SK-N-MC (cell line): ENCODE measurements at regions not wholly inside any gene's neighbourhood (a gene's known extent, or its start where the extent isn't known, plus 50 kb on each side); places are given as distances from the start of the nearest gene placed in this dataset.

Source experiments
- DNase-seq: peaks from one replicate; pipeline ENCODE4 v3.0.0-alpha.2; 2011; ENCODE audit warnings: low read depth, low spot score
- H3K27ac ChIP-seq: fragments of 200-600 bp; sonication (generic); 2 replicates; pipeline ENCODE4 v1.5.1; 2016; ENCODE audit warnings: mixed run types
- H3K36me3 ChIP-seq: fragments of 200-600 bp; sonication (generic); 2 replicates; pipeline ENCODE4 v1.6.1; 2017; ENCODE audit warnings: antibody characterized with exemption, low read length, mixed read lengths; ENCODE audit not compliant: insufficient read depth
- H3K4me3 ChIP-seq: fragments of 200-600 bp; sonication (generic); 2 replicates; pipeline ENCODE4 v1.5.1; 2016
- H3K9ac ChIP-seq: fragments of 200-600 bp; sonication (generic); 2 replicates; pipeline ENCODE4 v1.8.0; 2017; ENCODE audit warnings: mixed run types, mixed read lengths; ENCODE audit not compliant: insufficient read length
- H3K9me3 ChIP-seq: fragments of 200-600 bp; sonication (generic); 2 replicates; pipeline ENCODE4 v1.6.1; 2017; ENCODE audit warnings: low read depth, mild to moderate bottlenecking, antibody characterized with exemption, low read length, moderate library complexity, mixed read lengths
- EZH2 ChIP-seq: fragments of 200-600 bp; sonication (generic); IDR thresholded peaks from one replicate; pipeline ENCODE4 v1.6.1; 2017; ENCODE audit warnings: antibody characterized with exemption
- FOXP2 ChIP-seq: optimal IDR thresholded peaks from 2 replicates; pipeline ENCODE3; 2011; ENCODE audit warnings: mild to moderate bottlenecking, moderate library complexity; ENCODE audit not compliant: insufficient read depth; ENCODE audit errors: extremely low read length, control extremely low read depth
- POLR2AphosphoS5 ChIP-seq: IDR thresholded peaks from 2 replicates; pipeline ENCODE4 v1.6.1; 2012; ENCODE audit warnings: mild to moderate bottlenecking, low read depth, low read length, borderline replicate concordance

DNA sequence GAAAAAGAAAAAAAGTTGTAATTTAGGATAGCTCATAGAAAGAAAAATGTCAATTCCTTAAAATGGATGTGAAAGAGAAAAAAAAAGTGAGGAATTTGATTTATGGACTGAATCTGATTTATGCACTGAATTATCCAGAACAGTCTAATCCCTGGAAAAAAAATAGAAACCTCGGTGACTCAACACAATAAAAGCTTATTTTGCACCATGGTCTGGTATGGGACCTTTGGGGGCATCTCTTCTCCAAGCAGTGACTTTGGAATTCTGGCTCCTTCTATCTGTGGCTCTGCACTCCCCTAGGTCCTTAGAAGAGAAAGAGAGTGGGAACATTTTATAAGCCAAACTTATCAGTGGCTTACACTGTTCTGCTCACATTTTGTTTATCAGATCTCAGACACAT lies 471.7 kb upstream of the B3GALT2 start:
- TF ChIP-seq FOXP2 (no peak), POLR2AphosphoS5 (no peak), EZH2 (no peak)
- Histone ChIP-seq H3K27ac (no peak overlapping the region), H3K36me3 (no peaks in the 10 kb centered on the region), H3K9me3 (no peaks in the 10 kb centered on the region), H3K4me3 (no peak overlapping the region), H3K9ac (no peak overlapping the region)
- DNase-seq, result no peak

DNA sequence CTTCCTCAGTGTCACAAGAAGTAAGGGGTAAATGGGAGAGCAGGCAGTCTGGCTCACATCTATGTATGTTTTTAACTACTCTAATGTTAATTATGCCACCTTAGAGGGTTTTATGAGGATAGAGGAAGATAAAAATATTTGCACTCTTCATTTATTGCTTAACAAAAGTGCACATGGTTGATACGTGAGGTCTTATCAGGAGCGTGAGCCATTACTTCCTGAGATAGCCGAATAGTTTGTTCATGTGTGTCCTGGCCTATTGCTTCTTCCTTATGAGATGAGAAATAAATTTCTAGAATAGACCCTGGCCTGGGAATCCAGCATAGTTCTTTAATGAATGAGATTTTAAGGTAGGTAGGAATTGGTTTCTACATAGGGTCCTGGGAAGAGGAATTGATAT lies 471.1 kb upstream of the B3GALT2 start:
- no peak overlapping the region for H3K9ac ChIP-seq
- no peak for DNase-seq
- H3K9me3 ChIP-seq, result no peaks in the 10 kb centered on the region
- no peaks in the 10 kb centered on the region for H3K36me3 ChIP-seq
- H3K27ac ChIP-seq, result no peak overlapping the region
- H3K4me3 ChIP-seq, result no peak overlapping the region
- TF ChIP-seq EZH2 (no peak), POLR2AphosphoS5 (no peak), FOXP2 (no peak)

DNA sequence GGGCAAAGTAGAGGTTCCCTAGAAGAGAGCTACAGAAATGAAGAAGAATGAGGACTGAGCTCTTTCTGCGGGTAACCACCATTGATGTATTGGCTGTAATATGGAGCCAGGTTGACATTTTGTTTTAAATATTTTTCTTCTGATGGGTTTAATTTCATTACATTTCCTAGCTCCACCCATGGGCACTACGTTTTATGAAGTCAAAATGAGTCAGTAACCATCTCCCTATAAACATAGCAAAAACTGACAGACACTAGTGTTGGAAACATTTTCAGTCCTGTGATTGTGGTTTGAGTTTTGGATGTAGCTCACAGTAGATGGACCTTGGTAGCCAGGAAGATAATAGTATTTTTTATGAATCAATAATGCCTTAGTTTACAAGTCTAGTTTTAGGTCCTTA lies 470.4 kb upstream of the B3GALT2 start:
- TF ChIP-seq POLR2AphosphoS5 (no peak), EZH2 (no peak), FOXP2 (no peak)
- Histone ChIP-seq H3K4me3 (no peak overlapping the region), H3K9me3 (no peaks in the 10 kb centered on the region), H3K27ac (no peak overlapping the region), H3K36me3 (no peaks in the 10 kb centered on the region), H3K9ac (no peak overlapping the region)
- no peak for DNase-seq

DNA sequence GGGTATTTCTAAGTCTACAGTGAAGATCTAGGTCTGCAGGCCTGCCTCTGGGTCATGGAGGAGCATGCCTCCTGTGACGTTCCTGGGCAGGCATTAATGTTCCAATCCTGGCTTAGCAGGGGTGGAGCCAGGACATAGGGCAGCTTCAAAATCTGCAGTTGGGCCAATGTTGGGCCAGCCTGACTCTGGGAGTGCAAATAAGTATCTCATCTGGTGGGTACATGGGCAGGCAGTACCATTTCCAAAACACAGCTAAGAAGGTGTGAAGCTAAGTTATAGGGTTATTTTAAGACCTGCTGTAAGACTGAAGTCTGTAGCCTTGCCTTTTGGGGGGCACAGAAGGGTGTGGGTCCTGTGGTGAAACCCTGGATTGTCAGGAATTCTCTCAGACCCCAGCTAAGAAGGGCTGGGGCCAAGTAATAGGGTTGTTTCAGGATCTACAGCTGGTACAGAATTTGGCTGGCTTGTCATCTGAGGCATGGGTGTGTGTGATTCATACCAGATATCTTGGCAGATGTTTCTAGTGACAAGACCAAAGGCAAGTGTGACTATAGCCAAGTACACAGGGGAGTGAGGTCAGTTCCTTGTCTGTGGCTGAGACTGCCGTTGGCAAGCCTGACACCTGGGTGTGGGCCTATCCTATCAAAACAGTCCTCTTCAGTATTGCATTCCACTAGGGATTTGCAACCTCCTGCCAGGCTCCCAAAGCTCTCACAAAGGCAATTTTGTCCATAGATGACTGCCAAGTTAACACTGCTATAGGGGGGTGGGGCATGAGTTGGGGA lies 468.7 kb upstream of the B3GALT2 start:
- no peak overlapping the region for H3K9ac ChIP-seq
- H3K4me3 ChIP-seq, result no peak overlapping the region
- no peak overlapping the region for H3K27ac ChIP-seq
- no peak for TF ChIP-seq EZH2
- no peak for TF ChIP-seq FOXP2
- no peak for TF ChIP-seq POLR2AphosphoS5
- H3K9me3 ChIP-seq, result no peaks in the 10 kb centered on the region
- DNase-seq, result no peak
- H3K36me3 ChIP-seq, result no peaks in the 10 kb centered on the region

DNA sequence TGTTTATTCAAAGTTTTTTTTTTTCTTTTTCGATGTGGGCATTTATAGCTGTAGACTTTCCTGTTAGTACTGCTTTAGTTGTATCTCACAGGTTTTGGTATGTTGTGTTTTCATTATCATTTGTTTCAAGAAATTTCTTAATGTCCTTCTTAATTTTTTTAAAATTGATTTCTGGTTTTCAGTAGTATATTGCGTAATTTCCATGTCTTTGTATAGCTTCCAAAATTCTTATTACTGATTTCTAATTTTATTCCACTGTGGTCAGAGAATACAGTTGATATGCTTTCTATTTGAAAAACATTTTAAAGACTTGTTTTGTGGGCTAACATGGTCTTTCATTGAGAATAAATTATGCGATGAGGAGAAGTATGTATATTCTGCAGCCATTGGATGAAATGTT lies 463.2 kb upstream of the B3GALT2 start:
- H3K9me3 ChIP-seq, result no peaks in the 10 kb centered on the region
- H3K36me3 ChIP-seq, result no peaks in the 10 kb centered on the region
- no peak for TF ChIP-seq EZH2
- TF ChIP-seq FOXP2, result no peak
- no peak overlapping the region for H3K4me3 ChIP-seq
- H3K27ac ChIP-seq, result no peak overlapping the region
- H3K9ac ChIP-seq, result no peak overlapping the region
- DNase-seq, result no peak

DNA sequence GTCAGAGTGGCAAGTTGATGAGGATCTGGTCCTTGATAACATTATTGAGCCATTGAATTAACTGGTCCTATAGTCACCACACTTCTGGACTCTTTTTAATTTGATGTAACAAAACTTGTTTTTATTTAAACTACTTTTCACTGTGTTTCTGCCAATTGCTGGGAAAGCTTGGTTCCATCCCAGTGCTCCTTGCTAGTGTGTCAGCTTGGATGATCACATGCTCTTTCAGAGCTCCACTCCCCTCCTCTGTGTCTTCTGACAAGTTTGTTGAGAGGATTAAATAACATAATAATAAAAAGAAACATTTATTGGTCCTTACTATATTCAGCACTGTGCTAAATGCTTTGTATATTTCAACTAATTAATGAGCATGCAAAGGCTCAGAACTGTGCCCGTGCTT lies 448.5 kb upstream of the B3GALT2 start:
- no peak overlapping the region for H3K9ac ChIP-seq
- no peaks in the 10 kb centered on the region for H3K36me3 ChIP-seq
- H3K9me3 ChIP-seq, result no peaks in the 10 kb centered on the region; the same call in 1 of the 2 replicates
- TF ChIP-seq EZH2 (no peak), POLR2AphosphoS5 (no peak)
- no peak overlapping the region for H3K4me3 ChIP-seq
- H3K27ac ChIP-seq, result no peak overlapping the region
- no peak for DNase-seq

DNA sequence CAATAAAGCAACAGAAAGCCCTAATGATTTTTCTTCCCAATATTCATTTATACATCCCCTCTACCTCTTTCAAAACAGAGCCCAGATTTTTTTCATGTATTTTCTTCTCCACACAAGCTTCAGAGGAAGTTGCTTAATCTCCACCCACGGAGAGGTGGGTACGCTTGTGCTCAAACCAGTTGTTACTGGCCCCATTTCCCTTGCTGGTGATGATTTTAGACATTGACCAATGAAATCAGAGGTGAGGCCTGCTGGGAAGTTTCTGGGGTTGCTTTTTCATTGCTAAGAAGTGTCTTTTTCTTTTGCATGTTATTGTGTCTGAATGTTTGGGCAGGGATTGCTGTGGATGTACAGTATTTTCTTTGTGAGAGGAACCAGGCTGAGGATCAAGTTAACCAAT lies 448.1 kb upstream of the B3GALT2 start:
- H3K36me3 ChIP-seq, result no peaks in the 10 kb centered on the region
- TF ChIP-seq EZH2 (no peak), FOXP2 (no peak), POLR2AphosphoS5 (no peak)

DNA sequence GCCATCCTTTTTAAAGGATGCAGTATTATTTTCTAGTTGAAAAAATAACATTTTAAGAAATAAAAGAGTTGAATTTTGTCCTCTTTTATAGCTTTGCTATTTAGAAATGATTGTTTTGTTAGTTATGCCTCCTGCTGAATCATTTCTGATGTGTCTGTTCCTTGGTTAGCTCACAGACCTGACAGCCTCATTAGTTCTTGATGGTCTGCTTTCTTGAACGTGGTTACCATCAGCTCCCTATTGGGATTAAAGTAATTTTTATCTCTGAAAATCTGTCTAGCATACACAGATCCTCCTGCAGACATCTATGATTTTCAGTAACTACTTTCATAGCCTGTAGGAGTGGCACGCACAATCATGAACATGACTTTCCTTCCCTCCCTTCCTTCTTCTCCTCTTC lies 447.6 kb upstream of the B3GALT2 start:
- Histone ChIP-seq H3K4me3 (no peak overlapping the region), H3K27ac (no peak overlapping the region), H3K9me3 (no peaks in the 10 kb centered on the region; the same call in 1 of the 2 replicates), H3K9ac (no peak overlapping the region), H3K36me3 (no peaks in the 10 kb centered on the region)
- no peak for TF ChIP-seq FOXP2
- TF ChIP-seq EZH2, result no peak
- no peak for TF ChIP-seq POLR2AphosphoS5
- DNase-seq, result no peak

More for the DNA sequence above, 448.1 kb upstream of the B3GALT2 start:
- Histone ChIP-seq H3K9me3 (no peaks in the 10 kb centered on the region; the same call in 1 of the 2 replicates), H3K9ac (no peak overlapping the region), H3K4me3 (no peak overlapping the region), H3K27ac (no peak overlapping the region)
- no peak for DNase-seq

DNA sequence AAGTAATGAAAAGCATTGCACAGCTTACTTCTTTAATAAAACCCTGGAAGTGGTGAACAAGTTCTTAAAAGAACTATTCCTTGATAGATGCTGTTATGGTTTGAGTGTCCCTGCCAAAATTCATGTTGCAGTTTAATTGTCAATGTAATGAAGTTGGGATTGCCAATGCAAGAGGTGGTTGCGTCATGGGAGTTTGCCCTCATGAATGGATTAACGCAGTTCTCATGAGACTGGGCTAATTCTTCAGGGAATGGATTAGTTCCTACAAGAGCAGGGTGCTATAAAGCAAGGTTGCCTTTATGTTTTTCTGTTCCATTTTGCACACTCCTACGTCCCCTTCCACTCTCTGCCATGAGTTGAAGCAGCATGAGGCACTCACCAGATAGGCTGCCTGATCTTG lies 446.7 kb upstream of the B3GALT2 start:
- DNase-seq, result no peak
- Histone ChIP-seq H3K9me3 (no peaks in the 10 kb centered on the region), H3K36me3 (no peaks in the 10 kb centered on the region), H3K27ac (no peak overlapping the region), H3K4me3 (no peak overlapping the region), H3K9ac (no peak overlapping the region)
- TF ChIP-seq EZH2, result no peak
- no peak for TF ChIP-seq FOXP2
- TF ChIP-seq POLR2AphosphoS5, result no peak
